ENCODE measurements at regions not wholly inside any gene's neighbourhood (a gene's known extent, or its start where the extent isn't known, plus 50 kb on each side); places are given as distances from the start of the nearest gene placed in this dataset.

GRCh38 chr3:135915206-135915605, 50.3 kb upstream of the PPP2R3A start:
- H3K9me3 ChIP-seq: no peaks in the 10 kb centered on the region
- H3K36me3 ChIP-seq: no peaks in the 10 kb centered on the region
- intact Hi-C loops (cut with DNase I): loop anchor here in 1 of 2 donors (5.0 kb wide), 1 partner anchor 127 kb away; no protein-coding TSS in a partner anchor

More at GRCh38 chr3:135915206-135915605, 50.3 kb upstream of the PPP2R3A start:
- TF ChIP-seq CTCF (IDR thresholded peaks at IDR 0.05): no peak
- H3K27ac ChIP-seq: no peak overlapping the region
- no peaks in the 10 kb centered on the region for H3K4me1 ChIP-seq
- ATAC-seq (no peak), DNase-seq (no peak)
- no peaks in the 10 kb centered on the region for H3K27me3 ChIP-seq
- no peak overlapping the region for H3K4me3 ChIP-seq
